Stimulated activated naive CD8-positive, alpha-beta T cell treated with anti-CD3 and anti-CD28 coated beads, Interleukin-15, amount 100 ng/mL, for 72 hours (primary cell): ENCODE measurements at regions not wholly inside any gene's neighbourhood (a gene's known extent, or its start where the extent isn't known, plus 50 kb on each side); places are given as distances from the start of the nearest gene placed in this dataset.

ENCODE experiments used
- ATAC-seq: fragments of 150-1000 bp; cut with Tn5 transposase; 2 replicates; pipeline ENCODE4 v1.10.0; 2021; ENCODE audit warnings: mild to moderate bottlenecking, moderate library complexity
- DNase-seq, 2 donors: peaks; one replicate each; pipeline ENCODE4 v3.0.0; 2021 to 2022
- H3K27ac Mint-ChIP-seq, 2 donors: one replicate each; pipeline ENCODE4 v1.8.0; 2022; ENCODE audit warnings: mild to moderate bottlenecking in 2 of 2, mixed read lengths in 2 of 2, moderate library complexity in 2 of 2
- H3K27me3 Mint-ChIP-seq: one replicate; pipeline ENCODE4 v1.8.0; 2022; ENCODE audit warnings: mixed read lengths
- H3K4me1 Mint-ChIP-seq: one replicate; pipeline ENCODE4 v1.8.0; 2022; ENCODE audit warnings: mild to moderate bottlenecking, mixed read lengths
- H3K4me3 Mint-ChIP-seq, 2 donors: one replicate each; pipeline ENCODE4 v1.8.0; 2022; ENCODE audit warnings: mild to moderate bottlenecking in 2 of 2, mixed read lengths in 2 of 2, moderate library complexity in 1 of 2
- H3K9me3 Mint-ChIP-seq, 2 donors: one replicate each; pipeline ENCODE4 v1.8.0; 2022; ENCODE audit warnings: mixed read lengths in 2 of 2

DNA sequence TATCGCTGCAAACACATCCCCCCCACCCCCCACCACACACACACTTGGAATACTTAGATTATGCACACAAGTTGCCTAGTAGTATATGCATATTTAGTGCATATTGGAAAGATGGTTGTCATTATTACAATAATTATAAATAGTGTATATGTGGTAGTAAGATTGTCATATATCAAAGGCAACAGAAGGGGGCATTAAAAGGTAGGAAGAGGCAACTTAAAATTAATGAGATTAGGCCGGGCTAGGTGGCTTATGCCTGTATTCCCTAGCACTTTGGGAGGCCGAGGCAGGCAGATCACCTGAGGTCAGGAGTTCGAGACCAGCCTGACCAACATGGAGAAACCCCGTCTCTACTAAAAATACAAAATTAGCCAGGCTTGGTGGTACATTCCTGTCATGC, 52.1 kb downstream of the GSC start:
- H3K27me3 Mint-ChIP-seq = no peaks in the 10 kb centered on the region
- H3K4me3 Mint-ChIP-seq = no peak overlapping the region
- peak overlapping the region in 1 of 2 donors; percentile 48 for H3K27ac Mint-ChIP-seq
- ATAC-seq (no peak), DNase-seq (no peak)
- no peaks in the 10 kb centered on the region for H3K4me1 Mint-ChIP-seq
- no peaks in the 10 kb centered on the region for H3K9me3 Mint-ChIP-seq

DNA sequence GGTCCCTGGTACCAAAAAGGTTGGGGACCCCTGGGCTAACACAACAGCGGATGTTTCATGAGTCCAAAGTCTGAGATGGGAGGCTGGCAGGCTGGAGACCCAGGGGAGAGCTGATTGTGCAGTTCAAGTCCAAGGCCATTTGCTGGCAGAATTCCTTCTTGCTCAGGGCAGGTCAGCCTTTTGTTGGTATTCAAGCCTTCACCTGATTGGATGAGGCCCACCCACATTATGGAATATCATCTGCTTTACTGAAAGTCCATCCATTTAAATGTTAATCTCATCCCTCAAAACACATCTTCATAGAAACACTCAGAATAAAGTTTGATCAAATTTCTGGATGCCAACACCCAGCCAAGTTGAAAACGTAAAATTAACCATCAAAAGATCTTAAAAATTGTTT, 52.9 kb downstream of the GSC start:
- H3K4me3 Mint-ChIP-seq = no peak overlapping the region

DNA sequence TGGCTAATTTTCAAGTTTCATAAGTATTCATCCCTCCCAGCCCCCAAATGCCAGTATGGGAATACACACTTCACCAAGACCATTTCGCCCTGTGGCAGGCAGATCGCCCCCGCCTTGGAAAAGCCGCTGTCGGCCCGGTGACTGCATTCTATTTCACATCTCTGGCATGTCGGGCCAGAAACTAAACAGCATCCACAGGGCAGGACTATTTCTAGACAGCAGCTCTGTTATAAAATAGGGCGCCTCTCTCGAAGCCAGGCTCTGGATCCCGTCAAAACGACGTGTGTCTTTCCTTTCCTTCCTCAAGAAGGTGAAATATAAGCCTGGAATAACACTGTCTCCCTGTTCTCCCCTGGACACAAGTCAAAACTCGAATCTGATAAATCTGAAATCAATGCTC, 56.8 kb downstream of the GSC start:
- no peak overlapping the region for H3K4me3 Mint-ChIP-seq
- no peaks in the 10 kb centered on the region for H3K4me1 Mint-ChIP-seq
- H3K27ac Mint-ChIP-seq = no peak overlapping the region
- ATAC-seq (no peak), DNase-seq (no peak)
- H3K27me3 Mint-ChIP-seq = peaks cover 13% of the 10 kb centered on the region
- no peaks in the 10 kb centered on the region for H3K9me3 Mint-ChIP-seq

More for the DNA sequence above, 52.9 kb downstream of the GSC start:
- Mint-ChIP-seq H3K27ac (no peak overlapping the region), H3K27me3 (no peaks in the 10 kb centered on the region), H3K4me1 (no peaks in the 10 kb centered on the region), H3K9me3 (no peaks in the 10 kb centered on the region)
- ATAC-seq (no peak), DNase-seq (no peak)

DNA sequence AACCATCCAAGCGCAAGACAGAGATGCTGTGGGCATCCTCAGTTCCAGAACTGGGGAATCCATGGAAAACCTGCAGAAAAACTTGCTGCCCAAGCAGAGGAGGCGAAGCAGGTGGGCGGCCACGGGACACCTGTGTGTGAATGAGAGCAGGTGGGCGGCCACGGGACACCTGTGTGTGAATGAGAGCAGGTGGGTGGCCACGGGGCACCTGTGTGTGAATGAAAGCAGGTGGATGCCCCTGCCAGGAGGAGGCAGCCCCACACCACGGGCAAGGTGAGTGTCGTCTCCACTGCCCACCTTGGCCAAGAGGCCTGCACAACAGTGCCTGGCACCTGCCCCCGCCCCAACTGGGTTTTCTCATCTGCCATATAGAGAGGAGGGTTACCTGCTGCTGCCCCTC, 59.2 kb downstream of the GSC start:
- no peaks in the 10 kb centered on the region for H3K9me3 Mint-ChIP-seq
- DNase-seq = no peak
- H3K4me3 Mint-ChIP-seq = no peak overlapping the region
- peak; percentile 35 for ATAC-seq
- no peaks in the 10 kb centered on the region for H3K4me1 Mint-ChIP-seq
- no peak overlapping the region for H3K27ac Mint-ChIP-seq
- peaks cover 36% of the 10 kb centered on the region for H3K27me3 Mint-ChIP-seq

DNA sequence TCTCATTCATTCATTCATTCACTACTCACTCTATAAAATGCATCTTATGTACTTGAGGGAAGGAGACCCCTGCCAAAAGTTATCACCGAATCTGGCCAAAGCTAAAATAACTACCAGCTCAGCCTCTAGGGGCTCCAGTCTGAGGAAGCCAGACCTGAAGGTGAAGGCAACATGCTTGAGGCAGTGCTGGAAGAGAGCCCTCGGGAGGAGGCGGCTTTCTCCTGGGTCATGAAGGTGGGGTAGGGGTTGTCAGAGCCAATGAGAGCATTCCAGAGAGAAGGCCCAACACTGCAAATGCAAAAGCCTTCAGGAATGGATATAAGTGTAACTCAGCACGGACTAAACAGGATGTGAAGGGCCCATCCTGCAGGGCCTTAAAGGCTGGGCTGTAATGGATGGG, 62.4 kb downstream of the GSC start:
- peaks cover 36% of the 10 kb centered on the region for H3K27me3 Mint-ChIP-seq
- ATAC-seq (no peak), DNase-seq (no peak)
- H3K9me3 Mint-ChIP-seq = no peaks in the 10 kb centered on the region
- H3K4me3 Mint-ChIP-seq = no peak overlapping the region
- no peaks in the 10 kb centered on the region for H3K4me1 Mint-ChIP-seq
- no peak overlapping the region for H3K27ac Mint-ChIP-seq

DNA sequence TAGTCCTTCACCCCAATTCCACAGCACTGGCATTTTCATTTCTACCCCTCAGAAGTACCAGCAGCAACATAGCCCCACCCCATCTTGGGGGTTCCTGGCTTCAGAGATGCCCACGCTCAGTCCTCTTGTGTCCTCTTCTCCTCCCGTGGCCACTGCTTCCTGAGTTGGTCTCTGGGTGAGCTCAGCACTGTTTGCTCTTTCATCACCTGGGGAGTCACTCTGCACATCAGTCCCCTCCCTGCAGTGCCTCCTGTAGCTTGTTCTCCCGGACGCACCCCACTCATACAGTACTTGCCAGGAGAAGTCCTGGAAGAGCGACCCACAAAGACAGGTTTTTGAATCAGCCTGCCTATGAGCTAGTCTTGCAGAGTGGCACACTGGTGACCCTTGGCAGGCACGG, 63.8 kb downstream of the GSC start:
- Mint-ChIP-seq H3K4me1 (no peaks in the 10 kb centered on the region), H3K27me3 (peaks cover 36% of the 10 kb centered on the region), H3K27ac (no peak overlapping the region), H3K9me3 (no peaks in the 10 kb centered on the region), H3K4me3 (no peak overlapping the region)
- ATAC-seq (no peak), DNase-seq (no peak)

DNA sequence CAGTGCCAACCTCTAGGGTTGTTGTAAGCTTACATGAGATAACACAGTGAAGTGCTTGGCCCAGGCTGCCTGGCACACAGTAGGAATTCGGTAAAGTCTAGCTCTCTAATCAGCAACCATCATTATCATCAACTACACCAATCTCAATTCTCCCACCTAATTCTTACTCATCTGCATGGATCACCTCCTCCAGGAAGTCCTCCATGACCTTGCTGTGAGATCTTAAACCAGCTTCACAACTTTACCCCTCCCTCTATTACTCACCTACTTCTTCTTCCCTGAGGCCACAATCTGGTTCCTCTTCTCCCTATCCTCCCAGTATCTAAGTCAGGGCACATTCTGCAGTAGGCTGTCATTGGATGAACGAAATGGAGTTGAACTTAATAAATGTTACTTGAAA, 67.3 kb downstream of the GSC start:
- no peak for DNase-seq
- Mint-ChIP-seq H3K27ac (peak overlapping the region in 1 of 2 donors; percentile 4), H3K4me3 (no peak overlapping the region), H3K9me3 (no peaks in the 10 kb centered on the region), H3K4me1 (no peaks in the 10 kb centered on the region), H3K27me3 (peaks cover 41% of the 10 kb centered on the region)
- no peak for ATAC-seq

DNA sequence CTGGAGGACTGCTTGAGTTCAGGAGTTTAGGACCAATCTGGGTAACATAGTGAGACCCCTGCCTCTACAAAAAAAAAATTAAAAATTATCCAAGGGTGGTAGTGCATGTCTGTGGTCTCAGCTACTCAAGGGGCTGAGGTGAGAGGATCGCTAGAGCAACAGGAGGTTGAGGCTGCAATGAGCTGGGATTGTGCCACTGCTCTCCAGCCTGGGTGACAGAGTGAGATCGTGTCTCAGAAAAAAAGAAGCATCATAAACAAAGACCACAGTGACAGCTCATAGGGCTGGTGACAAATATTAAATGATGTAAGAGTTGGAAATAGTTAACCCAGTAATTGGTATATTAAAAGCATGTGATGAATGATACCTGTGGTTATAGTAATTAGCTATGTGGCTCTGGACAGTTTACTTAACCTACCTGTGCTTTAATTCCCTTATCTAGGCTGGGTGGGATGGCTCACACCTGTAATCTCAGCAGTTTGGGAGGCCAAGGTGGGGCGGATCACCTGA, 68.0 kb downstream of the GSC start:
- ATAC-seq (peak; percentile 49), DNase-seq (no peak)
- Mint-ChIP-seq H3K4me1 (no peaks in the 10 kb centered on the region), H3K27me3 (peaks cover 39% of the 10 kb centered on the region), H3K9me3 (no peaks in the 10 kb centered on the region), H3K27ac (no peak overlapping the region), H3K4me3 (no peak overlapping the region)

DNA sequence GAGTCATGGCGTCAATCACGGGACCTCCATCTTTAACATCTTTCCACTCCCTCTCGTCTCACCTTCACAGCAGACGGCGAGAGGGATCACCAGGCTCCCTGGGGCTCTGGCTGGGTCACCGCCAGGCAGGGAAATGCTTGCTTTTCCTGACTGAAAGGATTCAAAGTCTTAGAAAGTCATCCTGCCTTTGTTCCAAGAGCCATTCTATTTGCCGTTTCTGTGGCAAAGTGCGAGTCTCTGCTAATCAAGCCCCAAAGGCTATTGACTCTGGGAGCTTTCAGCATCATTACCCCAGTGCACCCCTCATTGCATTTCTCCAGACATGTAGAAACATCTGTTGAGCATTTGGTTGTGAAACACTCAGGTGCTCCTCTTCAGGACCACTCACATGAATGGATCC, 69.6 kb downstream of the GSC start:
- no peak for DNase-seq
- Mint-ChIP-seq H3K27ac (no peak overlapping the region), H3K9me3 (no peaks in the 10 kb centered on the region), H3K4me1 (no peaks in the 10 kb centered on the region), H3K4me3 (no peak overlapping the region), H3K27me3 (peaks cover 27% of the 10 kb centered on the region)
- ATAC-seq = no peak

DNA sequence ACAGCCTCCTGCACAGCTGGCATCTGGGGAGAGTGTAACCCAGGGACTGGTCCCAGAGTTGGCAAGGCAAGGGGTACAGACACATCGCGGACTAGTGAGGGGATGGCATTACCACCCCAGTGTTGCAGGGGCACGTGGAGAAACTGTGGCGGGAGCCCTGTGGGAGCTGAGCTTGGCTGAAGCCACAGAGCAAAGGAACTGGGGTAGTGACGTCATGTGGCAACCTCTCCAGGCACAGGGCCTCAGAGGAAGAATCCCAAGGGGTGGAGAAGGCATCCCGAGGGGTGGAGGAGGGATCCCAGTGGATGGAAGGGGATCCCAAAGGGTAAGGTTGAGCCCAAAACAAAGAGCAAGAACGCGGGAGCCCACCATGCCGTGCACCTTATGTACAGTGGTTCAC, 70.1 kb downstream of the GSC start:
- peak overlapping the region in 1 of 2 donors; percentile 21 for H3K27ac Mint-ChIP-seq

DNA sequence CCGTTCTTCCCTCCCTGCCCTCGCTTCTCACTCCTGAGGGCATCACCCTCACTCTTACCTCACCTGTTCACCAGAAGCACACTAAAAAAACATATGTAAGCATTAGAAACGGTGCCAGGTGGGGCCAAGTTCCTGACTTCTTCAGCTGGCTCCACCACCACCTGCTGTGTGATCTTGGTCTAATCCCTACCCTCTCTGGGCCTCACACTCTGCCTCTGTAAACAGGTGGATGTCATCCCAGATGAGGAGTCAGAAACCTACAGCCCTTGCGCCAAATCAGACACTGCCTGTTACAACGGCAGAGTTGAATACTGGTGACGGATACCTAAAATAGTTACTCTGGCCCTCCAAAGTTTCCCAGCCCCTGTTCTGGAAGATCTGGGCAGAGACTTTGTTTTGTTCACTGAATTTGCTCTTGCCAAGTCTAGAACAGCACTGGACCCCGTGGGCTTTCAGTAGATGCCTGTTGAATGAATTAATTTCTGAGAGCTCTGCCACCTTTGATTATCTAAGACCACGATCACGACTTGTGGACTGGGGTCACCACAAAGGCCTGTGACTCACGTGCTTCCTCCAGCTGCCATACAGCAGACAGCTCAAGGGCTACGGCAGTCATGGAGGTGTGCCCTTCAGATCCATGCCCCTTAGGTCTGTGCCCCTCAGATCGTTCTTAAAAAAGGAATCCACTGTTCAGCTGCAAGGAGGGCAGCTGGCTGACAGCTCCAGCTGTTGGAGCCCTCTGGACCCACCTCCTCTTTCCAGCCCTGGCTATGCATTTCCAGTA, 71.9 kb downstream of the GSC start:
- no peak overlapping the region for H3K4me3 Mint-ChIP-seq
- H3K9me3 Mint-ChIP-seq = no peaks in the 10 kb centered on the region
- peak overlapping the region in 1 of 2 donors; percentile 61 for H3K27ac Mint-ChIP-seq
- ATAC-seq (no peak), DNase-seq (no peak)
- H3K27me3 Mint-ChIP-seq = peaks cover 36% of the 10 kb centered on the region
- no peaks in the 10 kb centered on the region for H3K4me1 Mint-ChIP-seq

More for the DNA sequence above, 70.1 kb downstream of the GSC start:
- ATAC-seq (no peak), DNase-seq (no peak)
- Mint-ChIP-seq H3K9me3 (no peaks in the 10 kb centered on the region), H3K4me3 (no peak overlapping the region), H3K4me1 (no peaks in the 10 kb centered on the region), H3K27me3 (peaks cover 28% of the 10 kb centered on the region)

DNA sequence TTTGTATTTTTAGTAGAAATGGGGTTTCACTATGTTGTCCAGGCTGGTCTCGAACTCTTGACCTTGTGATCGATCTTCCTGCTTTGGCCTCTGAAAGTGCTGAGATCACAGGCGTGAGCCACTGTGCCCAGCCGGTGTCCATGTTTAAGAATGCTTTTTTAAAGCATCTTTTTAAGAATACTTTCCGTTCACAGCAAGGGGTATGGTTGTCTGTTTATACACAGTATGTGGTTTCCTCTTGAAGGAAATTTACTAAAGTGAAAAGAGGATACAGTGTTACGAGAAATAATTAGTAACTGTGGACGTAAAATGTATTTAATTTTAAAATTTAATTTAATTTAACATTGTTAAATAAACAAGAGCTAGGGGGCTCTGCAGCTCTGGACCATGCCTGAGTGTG, 73.4 kb downstream of the GSC start:
- H3K9me3 Mint-ChIP-seq = no peaks in the 10 kb centered on the region
- no peak for DNase-seq
- H3K4me3 Mint-ChIP-seq = no peak overlapping the region
- no peaks in the 10 kb centered on the region for H3K4me1 Mint-ChIP-seq
- no peak for ATAC-seq
- no peak overlapping the region for H3K27ac Mint-ChIP-seq
- H3K27me3 Mint-ChIP-seq = peaks cover 43% of the 10 kb centered on the region

DNA sequence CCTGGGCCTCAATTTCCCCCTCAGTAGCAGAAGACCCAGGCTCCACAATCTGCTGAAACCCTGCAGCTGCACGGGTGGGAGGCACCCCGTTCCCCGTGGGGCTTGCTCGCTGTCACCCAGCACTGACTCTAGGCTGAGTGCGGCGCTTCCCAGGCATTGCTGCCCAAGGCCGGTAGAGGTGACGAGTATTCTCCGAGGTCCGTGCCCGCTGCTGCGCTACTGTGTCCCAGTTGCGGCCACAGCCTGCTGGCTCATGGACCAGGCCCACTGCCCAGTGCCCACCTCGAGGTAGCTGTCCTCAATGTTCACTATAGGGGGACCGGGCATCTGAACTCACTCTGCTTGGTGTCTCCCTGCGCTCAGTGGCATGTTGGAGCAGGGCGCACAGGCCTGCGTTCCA, 74.7 kb downstream of the GSC start:
- ATAC-seq (peak; percentile 30), DNase-seq (no peak)
- H3K4me1 Mint-ChIP-seq = no peaks in the 10 kb centered on the region
- H3K4me3 Mint-ChIP-seq = no peak overlapping the region
- no peaks in the 10 kb centered on the region for H3K9me3 Mint-ChIP-seq
- H3K27ac Mint-ChIP-seq = no peak overlapping the region
- peaks cover 55% of the 10 kb centered on the region for H3K27me3 Mint-ChIP-seq

DNA sequence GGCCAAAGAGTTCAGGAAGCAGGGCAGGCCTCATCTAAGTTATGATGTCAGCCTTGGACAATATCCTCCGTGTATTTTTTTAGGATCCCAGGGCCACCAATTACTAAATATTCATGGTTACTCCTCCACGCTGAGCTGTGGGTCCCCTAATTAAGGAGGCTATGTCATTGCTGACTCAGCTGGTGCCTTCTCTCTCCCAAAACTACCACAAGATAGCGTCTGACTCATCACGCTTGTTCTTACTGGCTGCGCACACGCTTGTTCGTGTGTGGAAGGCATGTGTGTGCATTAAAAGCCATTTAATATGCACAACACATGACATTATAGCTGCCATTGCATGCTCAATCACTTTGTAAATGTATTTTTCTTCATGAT, 78.3 kb downstream of the GSC start:
- Mint-ChIP-seq H3K4me1 (no peaks in the 10 kb centered on the region), H3K27me3 (peaks cover 54% of the 10 kb centered on the region), H3K9me3 (no peaks in the 10 kb centered on the region), H3K27ac (no peak overlapping the region), H3K4me3 (no peak overlapping the region)
- ATAC-seq (no peak), DNase-seq (no peak)

DNA sequence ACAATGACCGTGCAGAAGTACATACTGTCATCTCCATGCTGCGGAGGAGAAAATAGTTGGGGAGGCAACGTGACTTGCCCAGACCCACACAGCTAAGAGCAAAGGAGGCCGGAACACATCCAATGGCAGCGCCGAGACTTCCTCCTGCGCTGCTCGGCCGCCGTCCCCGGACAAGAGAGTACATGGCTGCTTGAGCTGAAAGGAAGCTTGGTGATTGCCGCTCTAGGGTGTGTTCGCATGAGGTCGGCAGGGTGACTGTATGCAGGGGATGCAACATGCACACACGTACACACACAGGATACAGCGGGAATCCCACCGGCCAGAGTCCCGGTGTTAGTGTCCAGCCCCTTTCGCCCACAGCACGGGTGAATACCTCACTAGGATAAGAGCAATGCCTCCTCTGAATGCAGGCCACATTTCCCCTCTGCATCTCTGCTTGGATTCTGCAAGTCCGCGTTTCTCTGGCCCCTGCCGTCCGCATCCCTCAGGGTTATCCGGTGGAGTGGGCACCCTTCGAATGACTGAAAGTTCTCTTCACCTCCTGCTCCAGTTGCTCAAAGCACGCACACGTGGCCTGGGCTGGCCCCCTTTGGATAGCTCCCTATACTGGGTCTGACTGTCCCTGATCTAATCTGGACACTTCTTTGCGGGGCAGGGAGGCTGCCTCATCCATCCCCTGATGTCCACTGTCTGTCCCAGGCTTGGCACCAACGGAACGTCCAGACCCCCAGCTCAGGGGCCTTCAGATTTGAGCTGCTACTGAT, 78.8 kb downstream of the GSC start:
- Mint-ChIP-seq H3K27me3 (peaks cover 54% of the 10 kb centered on the region), H3K27ac (no peak overlapping the region), H3K4me3 (no peak overlapping the region), H3K4me1 (no peaks in the 10 kb centered on the region), H3K9me3 (no peaks in the 10 kb centered on the region)
- DNase-seq (no peak), ATAC-seq (no peak)

DNA sequence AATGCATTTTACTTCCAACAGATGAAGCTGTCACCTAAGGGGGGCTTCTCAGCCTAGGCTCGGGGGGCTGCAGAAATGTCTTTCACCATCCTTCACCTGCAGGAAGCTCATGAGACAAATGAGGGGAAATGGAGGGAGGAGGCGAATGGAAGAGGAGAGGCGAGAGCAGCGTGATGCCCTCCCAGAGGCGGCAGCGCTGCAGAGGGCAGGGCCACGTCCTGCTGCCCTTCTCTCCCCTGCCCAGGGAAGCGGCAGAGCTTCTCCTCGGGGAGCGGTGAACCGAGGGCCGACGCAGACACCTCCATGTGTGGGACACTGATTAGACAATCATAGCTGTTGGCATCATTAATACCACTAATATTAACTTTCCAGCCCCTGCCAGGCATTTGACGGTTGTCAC, 78.3 kb downstream of the SERPINA3 start:
- ATAC-seq = no peak
- Mint-ChIP-seq H3K4me1 (no peaks in the 10 kb centered on the region), H3K27me3 (peaks cover 54% of the 10 kb centered on the region), H3K9me3 (no peaks in the 10 kb centered on the region), H3K4me3 (no peak overlapping the region), H3K27ac (peak overlapping the region in 1 of 2 donors; percentile 19)
- no peak for DNase-seq
